T-helper 2 cell treated with Interferon-gamma antibody and Interleukin-4, amounts not matched to agents 5 μg/mL and 100 μg/mL, for 36 hours (primary cell): ENCODE measurements at regions not wholly inside any gene's neighbourhood (a gene's known extent, or its start where the extent isn't known, plus 50 kb on each side); places are given as distances from the start of the nearest gene placed in this dataset.
A peak's percentile ranks its signal among the peaks of the same experiment; 100 is the strongest.

Experiments used
- DNase-seq: peaks from one replicate; pipeline ENCODE4 v3.0.0; 2021; ENCODE audit warnings: low spot score
- H3K27ac Mint-ChIP-seq: one replicate; pipeline ENCODE4 v1.8.0; 2021; ENCODE audit warnings: mild to moderate bottlenecking, mixed read lengths
- H3K27me3 Mint-ChIP-seq: one replicate; pipeline ENCODE4 v1.8.0; 2021; ENCODE audit warnings: low read depth, mixed read lengths
- H3K36me3 Mint-ChIP-seq: one replicate; pipeline ENCODE4 v1.8.0; 2021; ENCODE audit warnings: low read depth, mixed read lengths
- H3K4me1 Mint-ChIP-seq: one replicate; pipeline ENCODE4 v1.8.0; 2021; ENCODE audit warnings: low read depth, mixed read lengths
- H3K4me3 Mint-ChIP-seq: one replicate; pipeline ENCODE4 v1.8.0; 2022; ENCODE audit warnings: mild to moderate bottlenecking, moderate library complexity, mixed read lengths
- H3K9me3 Mint-ChIP-seq: one replicate; pipeline ENCODE4 v1.8.0; 2021; ENCODE audit warnings: mixed read lengths

GRCh38 chr13:40017662-40018262, 362.3 kb downstream of the COG6 start:
- no peaks in the 10 kb centered on the region for H3K36me3 Mint-ChIP-seq
- H3K4me3 Mint-ChIP-seq, result no peak overlapping the region

DNA sequence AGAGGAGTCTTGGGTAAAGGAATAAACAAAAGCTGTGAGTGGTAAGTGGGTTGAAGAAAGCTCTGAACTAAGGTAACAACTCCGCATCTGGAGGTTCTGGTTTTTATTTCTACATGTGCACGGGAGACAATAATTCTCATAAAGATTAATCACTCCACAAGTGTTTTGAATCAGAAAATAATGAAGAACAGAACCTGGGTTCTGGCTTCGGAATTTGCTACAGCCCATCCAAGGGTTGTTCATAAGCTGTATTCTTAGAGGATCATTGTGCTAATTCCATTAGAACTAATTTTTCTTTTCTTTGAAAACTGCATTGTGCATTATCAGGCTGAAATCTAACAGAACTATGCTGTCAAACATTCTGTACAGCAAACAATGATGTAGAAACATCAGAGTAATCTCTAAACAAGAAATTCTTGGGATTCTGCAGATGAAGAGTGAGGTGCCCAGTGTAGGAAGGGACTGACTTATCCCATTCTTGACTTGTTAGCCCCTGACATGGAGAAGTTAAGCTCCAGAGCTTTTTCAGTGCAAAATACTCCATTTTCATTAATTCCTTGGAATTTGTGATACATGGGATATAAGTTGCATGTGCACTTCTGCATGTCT, 368.2 kb downstream of the COG6 start:
- no peak for DNase-seq
- Mint-ChIP-seq H3K36me3 (no peaks in the 10 kb centered on the region), H3K4me1 (peaks cover 26% of the 10 kb centered on the region), H3K9me3 (no peaks in the 10 kb centered on the region), H3K27me3 (peaks cover 24% of the 10 kb centered on the region), H3K4me3 (no peak overlapping the region), H3K27ac (no peak overlapping the region)

More at GRCh38 chr13:40017662-40018262, 362.3 kb downstream of the COG6 start:
- DNase-seq, result no peak
- H3K27ac Mint-ChIP-seq, result no peak overlapping the region
- H3K27me3 Mint-ChIP-seq, result peaks cover 5% of the 10 kb centered on the region
- H3K9me3 Mint-ChIP-seq, result no peaks in the 10 kb centered on the region
- H3K4me1 Mint-ChIP-seq, result peaks cover 4% of the 10 kb centered on the region

GRCh38 chr13:40024204-40024966, 368.9 kb downstream of the COG6 start:
- Mint-ChIP-seq H3K4me3 (no peak overlapping the region), H3K27ac (no peak overlapping the region), H3K36me3 (no peaks in the 10 kb centered on the region), H3K4me1 (peaks cover 24% of the 10 kb centered on the region), H3K9me3 (no peaks in the 10 kb centered on the region), H3K27me3 (peaks cover 25% of the 10 kb centered on the region)
- no peak for DNase-seq

- Mint-ChIP-seq H3K27ac (no peak overlapping the region), H3K27me3 (peaks cover 28% of the 10 kb centered on the region), H3K4me1 (peaks cover 24% of the 10 kb centered on the region), H3K4me3 (no peak overlapping the region), H3K9me3 (no peaks in the 10 kb centered on the region), H3K36me3 (no peaks in the 10 kb centered on the region)
- no peak for DNase-seq
Measured at GRCh38 chr13:40024967-40025714, 369.7 kb downstream of the COG6 start.

- Mint-ChIP-seq H3K36me3 (no peaks in the 10 kb centered on the region), H3K27ac (no peak overlapping the region), H3K4me3 (peak overlapping the region; percentile 59), H3K9me3 (no peaks in the 10 kb centered on the region), H3K27me3 (peaks cover 28% of the 10 kb centered on the region), H3K4me1 (peaks cover 24% of the 10 kb centered on the region)
- peak; percentile 86 for DNase-seq
Measured at GRCh38 chr13:40026174-40026585, 370.7 kb downstream of the COG6 start.

- Mint-ChIP-seq H3K27me3 (peaks cover 28% of the 10 kb centered on the region), H3K27ac (peak overlapping the region; percentile 65), H3K4me1 (peaks cover 24% of the 10 kb centered on the region), H3K36me3 (no peaks in the 10 kb centered on the region), H3K4me3 (peak overlapping the region; percentile 67), H3K9me3 (no peaks in the 10 kb centered on the region)
- DNase-seq, result peak; percentile 66
Measured at GRCh38 chr13:40026741-40027140, 371.3 kb downstream of the COG6 start.

- no peak overlapping the region for H3K4me3 Mint-ChIP-seq
- peaks cover 24% of the 10 kb centered on the region for H3K4me1 Mint-ChIP-seq
- no peak overlapping the region for H3K27ac Mint-ChIP-seq
- no peaks in the 10 kb centered on the region for H3K9me3 Mint-ChIP-seq
- H3K27me3 Mint-ChIP-seq, result peaks cover 28% of the 10 kb centered on the region
- no peak for DNase-seq
- no peaks in the 10 kb centered on the region for H3K36me3 Mint-ChIP-seq
Measured at GRCh38 chr13:40028446-40028845, 373.0 kb downstream of the COG6 start.

- Mint-ChIP-seq H3K4me1 (peaks cover 10% of the 10 kb centered on the region), H3K27ac (no peak overlapping the region), H3K36me3 (no peaks in the 10 kb centered on the region), H3K9me3 (no peaks in the 10 kb centered on the region), H3K27me3 (peaks cover 13% of the 10 kb centered on the region), H3K4me3 (no peak overlapping the region)
- DNase-seq, result no peak
Measured at GRCh38 chr13:40031031-40031430, 375.6 kb downstream of the COG6 start.

- no peaks in the 10 kb centered on the region for H3K4me1 Mint-ChIP-seq
- H3K36me3 Mint-ChIP-seq, result no peaks in the 10 kb centered on the region
- no peaks in the 10 kb centered on the region for H3K9me3 Mint-ChIP-seq
Measured at GRCh38 chr13:40039061-40039460, 383.6 kb downstream of the COG6 start.

DNA sequence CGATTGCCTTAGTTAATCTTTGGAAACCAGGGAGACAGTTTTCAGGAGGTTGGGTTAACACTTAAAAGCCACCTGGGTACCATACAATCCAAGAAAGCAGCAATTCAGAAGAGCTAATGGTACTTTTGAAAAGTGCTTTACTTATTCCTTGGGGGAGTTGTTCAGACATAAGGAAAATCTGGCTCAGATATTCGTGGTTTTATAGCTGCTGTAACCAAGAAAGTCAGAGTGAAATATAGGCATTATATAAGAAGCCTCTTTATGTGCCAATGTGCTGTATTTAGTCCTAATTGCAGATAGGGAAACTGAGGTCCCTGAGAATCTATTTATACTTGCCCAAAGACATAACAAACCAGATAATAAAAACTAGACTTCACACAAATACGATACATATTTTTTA, 387.5 kb downstream of the COG6 start:
- Mint-ChIP-seq H3K9me3 (no peaks in the 10 kb centered on the region), H3K27me3 (peaks cover 16% of the 10 kb centered on the region), H3K27ac (no peak overlapping the region)

More at GRCh38 chr13:40039061-40039460, 383.6 kb downstream of the COG6 start:
- H3K4me3 Mint-ChIP-seq, result no peak overlapping the region
- no peak for DNase-seq
- H3K27me3 Mint-ChIP-seq, result peaks cover 9% of the 10 kb centered on the region
- H3K27ac Mint-ChIP-seq, result no peak overlapping the region

GRCh38 chr13:40043764-40044163, 388.3 kb downstream of the COG6 start:
- DNase-seq, result no peak
- H3K27ac Mint-ChIP-seq, result no peak overlapping the region
- H3K4me3 Mint-ChIP-seq, result no peak overlapping the region
- H3K9me3 Mint-ChIP-seq, result no peaks in the 10 kb centered on the region
- no peaks in the 10 kb centered on the region for H3K36me3 Mint-ChIP-seq
- no peaks in the 10 kb centered on the region for H3K4me1 Mint-ChIP-seq
- peaks cover 16% of the 10 kb centered on the region for H3K27me3 Mint-ChIP-seq

More for the DNA sequence above, 387.5 kb downstream of the COG6 start:
- H3K36me3 Mint-ChIP-seq, result no peaks in the 10 kb centered on the region
- H3K4me3 Mint-ChIP-seq, result no peak overlapping the region
- H3K4me1 Mint-ChIP-seq, result no peaks in the 10 kb centered on the region
- no peak for DNase-seq

DNA sequence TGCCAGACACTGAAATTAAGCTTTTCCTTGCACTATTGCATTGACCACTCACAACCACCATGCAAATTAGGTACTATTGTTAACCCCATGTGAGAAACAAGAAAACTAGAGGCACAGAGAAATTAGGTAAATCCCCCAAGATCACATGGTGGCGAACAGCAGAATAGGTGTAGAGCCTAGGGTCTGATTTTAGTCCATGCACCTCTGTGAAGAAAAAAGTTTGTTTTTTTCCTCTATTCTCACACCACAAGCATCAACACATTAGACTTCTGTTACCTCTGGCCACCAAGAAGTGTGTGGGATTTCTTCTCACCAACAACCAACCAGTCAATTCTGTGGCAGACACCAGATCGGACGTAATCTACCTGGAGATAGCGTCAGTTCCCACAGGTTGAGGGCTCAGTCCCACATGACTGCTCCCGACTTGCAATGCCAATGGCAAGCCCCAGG, 391.9 kb downstream of the COG6 start:
- H3K4me1 Mint-ChIP-seq, result no peaks in the 10 kb centered on the region
- H3K36me3 Mint-ChIP-seq, result no peaks in the 10 kb centered on the region
- H3K4me3 Mint-ChIP-seq, result no peak overlapping the region
- no peak overlapping the region for H3K27ac Mint-ChIP-seq
- no peak for DNase-seq
- peaks cover 16% of the 10 kb centered on the region for H3K27me3 Mint-ChIP-seq
- no peaks in the 10 kb centered on the region for H3K9me3 Mint-ChIP-seq

DNA sequence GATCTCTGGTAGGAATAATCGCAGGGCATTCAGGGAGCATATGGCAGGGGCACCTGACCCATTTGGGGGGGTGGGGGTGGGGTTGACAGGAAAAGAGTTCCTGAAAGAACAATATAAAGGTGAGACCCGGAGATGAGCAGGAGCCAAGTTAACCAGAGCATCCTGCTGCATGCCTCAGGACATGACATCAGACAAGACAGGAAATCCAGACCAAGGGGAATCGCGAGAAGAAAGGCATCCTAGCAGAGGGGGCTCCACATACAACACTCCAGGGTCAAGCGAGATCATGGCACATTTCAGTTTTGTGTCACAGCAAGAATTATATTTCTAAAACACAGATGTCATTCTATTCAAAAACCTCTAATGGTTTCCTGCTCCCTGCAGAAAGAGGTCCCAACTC, 393.1 kb downstream of the COG6 start:
- H3K36me3 Mint-ChIP-seq, result no peaks in the 10 kb centered on the region
- no peak for DNase-seq
- no peaks in the 10 kb centered on the region for H3K4me1 Mint-ChIP-seq
- no peaks in the 10 kb centered on the region for H3K9me3 Mint-ChIP-seq
- H3K4me3 Mint-ChIP-seq, result no peak overlapping the region
- H3K27me3 Mint-ChIP-seq, result peaks cover 10% of the 10 kb centered on the region
- no peak overlapping the region for H3K27ac Mint-ChIP-seq

- Mint-ChIP-seq H3K4me3 (no peak overlapping the region), H3K4me1 (no peaks in the 10 kb centered on the region), H3K27ac (no peak overlapping the region), H3K9me3 (no peaks in the 10 kb centered on the region), H3K27me3 (no peaks in the 10 kb centered on the region), H3K36me3 (no peaks in the 10 kb centered on the region)
- DNase-seq, result no peak
Measured at GRCh38 chr13:40052954-40053353, 397.5 kb downstream of the COG6 start.
